ENCODE measurements at regions not wholly inside any gene's neighbourhood (a gene's known extent, or its start where the extent isn't known, plus 50 kb on each side); places are given as distances from the start of the nearest gene placed in this dataset.

DNA sequence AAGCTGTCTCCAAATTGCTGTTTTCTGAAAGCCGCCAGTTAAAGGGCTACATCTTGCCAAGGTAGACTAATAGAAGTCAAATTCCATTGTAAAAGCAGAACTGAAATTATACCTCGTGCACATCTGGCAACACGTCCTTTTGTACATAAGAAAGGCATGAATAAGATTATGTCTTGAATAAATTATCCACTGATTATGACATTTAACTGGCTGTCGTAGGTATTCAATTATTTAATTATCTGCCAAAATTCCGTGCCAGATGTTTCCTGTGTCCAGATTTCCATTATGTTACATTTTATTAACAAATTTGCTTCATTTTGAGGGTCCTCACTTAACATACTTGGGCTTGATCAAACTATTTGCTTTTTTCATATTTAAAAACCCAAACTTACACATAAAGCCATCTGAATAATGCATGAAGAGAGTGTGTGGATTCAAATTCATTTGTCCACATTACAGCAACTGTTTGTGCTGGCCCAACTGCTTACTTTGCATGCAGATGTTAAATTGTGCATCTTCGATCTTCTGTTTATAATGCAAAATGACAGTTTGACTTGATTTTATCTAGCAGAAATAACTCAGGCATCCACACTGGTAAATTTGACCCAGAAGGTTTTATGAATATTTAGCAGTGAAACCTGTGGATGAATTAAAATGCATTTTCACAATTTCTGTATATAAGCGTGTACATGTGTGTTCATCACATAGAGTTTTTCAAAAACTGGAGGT, 701.5 kb downstream of the ZNF385D start:
- no peak overlapping the region for H4K91ac ChIP-seq (ENCODE audit: low read depth, low read length)
- no peaks in the 10 kb centered on the region for H3K79me2 ChIP-seq (ENCODE audit: control insufficient read depth, insufficient read depth, low read length, poor library complexity)
- no CpG with 5 or more reads among the region's 7 CpGs for WGBS (ENCODE audit: extremely low coverage, insufficient coverage, insufficient read length)
- H3K27me3 ChIP-seq (ENCODE audit: insufficient read depth, low read length), result no peaks in the 10 kb centered on the region
- no peaks in the 10 kb centered on the region for H3K9me3 ChIP-seq (ENCODE audit: insufficient read depth, low read depth, low read length)
- H2AK5ac ChIP-seq (ENCODE audit: low read length), result no peak overlapping the region
- no peak overlapping the region for H3K4ac ChIP-seq (ENCODE audit: low read depth, low read length)
- no peak overlapping the region for H2BK120ac ChIP-seq (ENCODE audit: insufficient read depth, low read length, poor library complexity)
- H3K14ac ChIP-seq (ENCODE audit: low read length), result no peak overlapping the region
- H3K36me3 ChIP-seq (ENCODE audit: control insufficient read depth in 1 of 2, insufficient read depth in 2 of 2, low read length in 2 of 2), result no peaks in the 10 kb centered on the region
- H3K79me1 ChIP-seq (ENCODE audit: low read length), result no peaks in the 10 kb centered on the region
- no peak overlapping the region for H3K4me3 ChIP-seq (ENCODE audit: low read depth, low read length)
- H4K8ac ChIP-seq (ENCODE audit: low read depth, low read length), result no peak overlapping the region
- H2BK12ac ChIP-seq (ENCODE audit: low read length), result no peak overlapping the region
- no peak overlapping the region for H3K9ac ChIP-seq (ENCODE audit: low read length)
- H3K4me1 ChIP-seq (ENCODE audit: control insufficient read depth in 1 of 2, insufficient read depth in 2 of 2, low read length in 2 of 2), result no peaks in the 10 kb centered on the region
- no peak overlapping the region for H3K23ac ChIP-seq (ENCODE audit: low read length)
- H3K18ac ChIP-seq (ENCODE audit: low read length), result no peak overlapping the region
- H4K12ac ChIP-seq (ENCODE audit: low read depth, low read length), result no peak overlapping the region
- DNase-seq, result no peak
- H3K27ac ChIP-seq (ENCODE audit: low read depth, low read length), result no peak overlapping the region
- no peak overlapping the region for H2BK5ac ChIP-seq (ENCODE audit: low read depth, low read length, poor library complexity)
- no peak overlapping the region for H3K4me2 ChIP-seq (ENCODE audit: low read length)
- no peak overlapping the region for H2AFZ ChIP-seq (ENCODE audit: insufficient read depth, low read length, poor library complexity)

DNA sequence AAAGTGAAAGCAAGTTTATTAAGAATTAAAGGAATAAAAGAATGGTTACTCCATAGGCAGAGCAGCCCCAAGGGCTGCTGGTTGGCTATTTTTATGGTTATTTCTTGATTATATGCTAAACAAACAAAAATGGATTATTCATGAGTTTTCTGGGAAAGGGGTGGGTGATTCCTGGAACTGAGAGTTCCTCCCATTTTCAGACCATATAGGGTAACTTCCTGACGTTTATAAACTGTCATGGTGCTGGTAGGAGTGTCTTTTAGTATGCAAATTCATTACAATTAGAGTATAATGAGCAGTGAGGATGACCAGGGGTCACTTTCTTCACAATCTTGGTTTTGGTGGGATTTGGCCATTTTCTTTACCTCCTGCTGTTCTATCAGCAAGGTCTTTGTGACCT, 707.9 kb downstream of the ZNF385D start:
- Histone ChIP-seq H3K23ac (ENCODE audit: low read length) (no peak overlapping the region), H4K8ac (ENCODE audit: low read depth, low read length) (no peak overlapping the region), H3K4ac (ENCODE audit: low read depth, low read length) (no peak overlapping the region), H2BK12ac (ENCODE audit: low read length) (no peak overlapping the region), H2BK120ac (ENCODE audit: insufficient read depth, low read length, poor library complexity) (no peak overlapping the region), H4K12ac (ENCODE audit: low read depth, low read length) (no peak overlapping the region), H3K4me2 (ENCODE audit: low read length) (no peak overlapping the region), H3K79me1 (ENCODE audit: low read length) (no peaks in the 10 kb centered on the region), H2AK5ac (ENCODE audit: low read length) (no peak overlapping the region), H3K79me2 (ENCODE audit: control insufficient read depth, insufficient read depth, low read length, poor library complexity) (no peaks in the 10 kb centered on the region), H3K4me1 (ENCODE audit: control insufficient read depth in 1 of 2, insufficient read depth in 2 of 2, low read length in 2 of 2) (no peaks in the 10 kb centered on the region), H3K27me3 (ENCODE audit: insufficient read depth, low read length) (no peaks in the 10 kb centered on the region), H2AFZ (ENCODE audit: insufficient read depth, low read length, poor library complexity) (no peak overlapping the region), H2BK5ac (ENCODE audit: low read depth, low read length, poor library complexity) (no peak overlapping the region), H3K27ac (ENCODE audit: low read depth, low read length) (no peak overlapping the region), H3K9ac (ENCODE audit: low read length) (no peak overlapping the region), H3K4me3 (ENCODE audit: low read depth, low read length) (no peak overlapping the region), H3K36me3 (ENCODE audit: control insufficient read depth in 1 of 2, insufficient read depth in 2 of 2, low read length in 2 of 2) (no peaks in the 10 kb centered on the region), H4K91ac (ENCODE audit: low read depth, low read length) (no peak overlapping the region), H3K14ac (ENCODE audit: low read length) (no peak overlapping the region), H3K9me3 (ENCODE audit: insufficient read depth, low read depth, low read length) (no peaks in the 10 kb centered on the region), H3K18ac (ENCODE audit: low read length) (no peak overlapping the region)
- DNase-seq, result no peak
- WGBS (ENCODE audit: extremely low coverage, insufficient coverage, insufficient read length), result no CpG with 5 or more reads among the region's 1 CpG

DNA sequence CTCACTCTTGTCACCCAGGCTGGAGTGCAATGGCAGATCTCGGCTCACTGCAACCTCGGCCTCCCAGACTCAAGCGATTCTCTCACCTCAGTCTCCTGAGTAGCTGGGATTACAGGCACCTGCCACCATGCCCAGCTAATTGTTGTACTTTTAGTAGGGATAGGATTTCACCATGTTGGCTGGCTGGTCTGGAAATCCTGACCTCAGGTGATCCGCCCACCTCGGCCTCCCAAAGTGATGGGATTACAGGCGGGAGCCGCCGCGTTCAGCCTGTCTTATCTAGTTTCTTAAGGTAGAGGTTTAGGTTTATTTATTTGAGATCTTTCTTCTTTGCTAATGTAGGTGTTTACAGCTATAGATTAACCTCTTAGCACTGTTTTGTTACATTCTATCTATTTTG, 708.8 kb downstream of the ZNF385D start:
- no CpG with 5 or more reads among the region's 9 CpGs for WGBS (ENCODE audit: extremely low coverage, insufficient coverage, insufficient read length)
- H3K9me3 ChIP-seq (ENCODE audit: insufficient read depth, low read depth, low read length), result no peaks in the 10 kb centered on the region
- H3K14ac ChIP-seq (ENCODE audit: low read length), result no peak overlapping the region
- no peaks in the 10 kb centered on the region for H3K4me1 ChIP-seq (ENCODE audit: control insufficient read depth in 1 of 2, insufficient read depth in 2 of 2, low read length in 2 of 2)
- H3K79me1 ChIP-seq (ENCODE audit: low read length), result no peaks in the 10 kb centered on the region
- DNase-seq, result no peak
- no peak overlapping the region for H3K9ac ChIP-seq (ENCODE audit: low read length)
- no peaks in the 10 kb centered on the region for H3K27me3 ChIP-seq (ENCODE audit: insufficient read depth, low read length)
- no peak overlapping the region for H3K23ac ChIP-seq (ENCODE audit: low read length)
- no peak overlapping the region for H3K4ac ChIP-seq (ENCODE audit: low read depth, low read length)
- no peaks in the 10 kb centered on the region for H3K36me3 ChIP-seq (ENCODE audit: control insufficient read depth in 1 of 2, insufficient read depth in 2 of 2, low read length in 2 of 2)
- no peak overlapping the region for H3K18ac ChIP-seq (ENCODE audit: low read length)
- no peak overlapping the region for H4K8ac ChIP-seq (ENCODE audit: low read depth, low read length)
- no peaks in the 10 kb centered on the region for H3K79me2 ChIP-seq (ENCODE audit: control insufficient read depth, insufficient read depth, low read length, poor library complexity)
- H4K91ac ChIP-seq (ENCODE audit: low read depth, low read length), result no peak overlapping the region
- H3K4me2 ChIP-seq (ENCODE audit: low read length), result no peak overlapping the region
- H3K4me3 ChIP-seq (ENCODE audit: low read depth, low read length), result no peak overlapping the region
- no peak overlapping the region for H2BK120ac ChIP-seq (ENCODE audit: insufficient read depth, low read length, poor library complexity)
- H2AK5ac ChIP-seq (ENCODE audit: low read length), result no peak overlapping the region
- H2BK12ac ChIP-seq (ENCODE audit: low read length), result no peak overlapping the region
- H3K27ac ChIP-seq (ENCODE audit: low read depth, low read length), result no peak overlapping the region
- no peak overlapping the region for H2BK5ac ChIP-seq (ENCODE audit: low read depth, low read length, poor library complexity)
- H4K12ac ChIP-seq (ENCODE audit: low read depth, low read length), result no peak overlapping the region
- no peak overlapping the region for H2AFZ ChIP-seq (ENCODE audit: insufficient read depth, low read length, poor library complexity)

- Histone ChIP-seq H3K79me2 (ENCODE audit: control insufficient read depth, insufficient read depth, low read length, poor library complexity) (no peaks in the 10 kb centered on the region), H3K9ac (ENCODE audit: low read length) (no peak overlapping the region), H3K4me1 (ENCODE audit: control insufficient read depth in 1 of 2, insufficient read depth in 2 of 2, low read length in 2 of 2) (no peaks in the 10 kb centered on the region), H3K27me3 (ENCODE audit: insufficient read depth, low read length) (no peaks in the 10 kb centered on the region), H3K36me3 (ENCODE audit: control insufficient read depth in 1 of 2, insufficient read depth in 2 of 2, low read length in 2 of 2) (no peaks in the 10 kb centered on the region), H4K12ac (ENCODE audit: low read depth, low read length) (no peak overlapping the region), H3K14ac (ENCODE audit: low read length) (no peak overlapping the region), H2AK5ac (ENCODE audit: low read length) (no peak overlapping the region), H4K91ac (ENCODE audit: low read depth, low read length) (no peak overlapping the region), H3K4me2 (ENCODE audit: low read length) (no peak overlapping the region), H3K27ac (ENCODE audit: low read depth, low read length) (no peak overlapping the region), H3K79me1 (ENCODE audit: low read length) (no peaks in the 10 kb centered on the region), H3K9me3 (ENCODE audit: insufficient read depth, low read depth, low read length) (no peaks in the 10 kb centered on the region), H3K4me3 (ENCODE audit: low read depth, low read length) (no peak overlapping the region), H2BK12ac (ENCODE audit: low read length) (no peak overlapping the region), H4K8ac (ENCODE audit: low read depth, low read length) (no peak overlapping the region), H2BK120ac (ENCODE audit: insufficient read depth, low read length, poor library complexity) (no peak overlapping the region), H2BK5ac (ENCODE audit: low read depth, low read length, poor library complexity) (no peak overlapping the region), H2AFZ (ENCODE audit: insufficient read depth, low read length, poor library complexity) (no peak overlapping the region), H3K23ac (ENCODE audit: low read length) (no peak overlapping the region), H3K4ac (ENCODE audit: low read depth, low read length) (no peak overlapping the region), H3K18ac (ENCODE audit: low read length) (no peak overlapping the region)
- WGBS (ENCODE audit: extremely low coverage, insufficient coverage, insufficient read length), result no CpG with 5 or more reads among the region's 1 CpG
- no peak for DNase-seq
Observed at GRCh38 chr3:21041621-21042020, 709.4 kb downstream of the ZNF385D start.

Measured in trophoblast cell (in vitro differentiated cells and primary cell).